KMS-11 (cell line): ENCODE measurements at regions not wholly inside any gene's neighbourhood (a gene's known extent, or its start where the extent isn't known, plus 50 kb on each side); places are given as distances from the start of the nearest gene placed in this dataset.
"Not testable (repeated sequence)": the region's sequence is repeated elsewhere in the genome, so short reads cannot be mapped to it uniquely, and the experiment has no call there.

Experiments
- H2AFZ ChIP-seq: fragments of 200-600 bp; sonication (generic); 2 replicates; pipeline ENCODE4 v1.6.1; 2016; ENCODE audit warnings: antibody characterized with exemption, mixed run types, low read depth
- H3K27ac ChIP-seq: fragments of 200-600 bp; sonication (generic); 2 replicates; pipeline ENCODE4 v1.6.1; 2016; ENCODE audit warnings: mild to moderate bottlenecking, mixed run types
- H3K27me3 ChIP-seq: fragments of 200-600 bp; sonication (generic); 2 replicates; pipeline ENCODE4 v1.6.1; 2017; ENCODE audit warnings: mild to moderate bottlenecking, low read depth, mixed run types, moderate library complexity; ENCODE audit not compliant: insufficient read depth
- H3K36me3 ChIP-seq: fragments of 200-600 bp; sonication (generic); 2 replicates; pipeline ENCODE4 v1.6.1; 2017; ENCODE audit warnings: mild to moderate bottlenecking, mixed run types; ENCODE audit not compliant: insufficient read depth
- H3K4me1 ChIP-seq: fragments of 200-600 bp; sonication (generic); 2 replicates; pipeline ENCODE4 v1.6.1; 2016; ENCODE audit warnings: mild to moderate bottlenecking, low read depth, mixed run types; ENCODE audit not compliant: poor library complexity, severe bottlenecking
- H3K4me2 ChIP-seq: fragments of 200-600 bp; sonication (generic); 2 replicates; pipeline ENCODE4 v1.7.0; 2016; ENCODE audit warnings: mild to moderate bottlenecking, mixed run types
- H3K4me3 ChIP-seq: fragments of 200-600 bp; sonication (generic); IDR thresholded peaks from 2 replicates; pipeline ENCODE4 v1.6.1; 2017; ENCODE audit warnings: low read depth, low read length, mixed read lengths; ENCODE audit not compliant: insufficient read depth
- H3K79me2 ChIP-seq: fragments of 200-600 bp; sonication (generic); 2 replicates; pipeline ENCODE4 v1.6.1; 2016; ENCODE audit warnings: low read depth, mixed run types; ENCODE audit not compliant: insufficient read depth
- H3K9ac ChIP-seq: fragments of 200-600 bp; sonication (generic); 2 replicates; pipeline ENCODE4 v1.6.1; 2016; ENCODE audit warnings: mild to moderate bottlenecking, mixed run types
- H4K20me1 ChIP-seq: fragments of 200-600 bp; sonication (generic); 2 replicates; pipeline ENCODE4 v1.6.1; 2016; ENCODE audit warnings: mild to moderate bottlenecking, mixed run types; ENCODE audit not compliant: insufficient read depth
- TF ChIP-seq, protein P1 (sequence below): fragments of 200-600 bp; sonication (generic); conservative IDR thresholded peaks from 2 replicates; pipeline ENCODE4 v1.6.1; 2017; ENCODE audit warnings: low read depth, mild to moderate bottlenecking, antibody characterized with exemption, low read length, moderate library complexity, mixed read lengths

- H3K79me2 ChIP-seq: no peaks in the 10 kb centered on the region
- H3K4me2 ChIP-seq: no peak overlapping the region
- no peaks in the 10 kb centered on the region for H3K27me3 ChIP-seq
- peaks cover 3% of the 10 kb centered on the region for H3K4me1 ChIP-seq
- no peak overlapping the region for H3K27ac ChIP-seq
- H3K36me3 ChIP-seq: no peaks in the 10 kb centered on the region
- H2AFZ ChIP-seq: no peak overlapping the region
- no peaks in the 10 kb centered on the region for H4K20me1 ChIP-seq
- H3K9ac ChIP-seq: no peak overlapping the region
- no peak overlapping the region for H3K4me3 ChIP-seq
- TF ChIP-seq, protein P1, sequence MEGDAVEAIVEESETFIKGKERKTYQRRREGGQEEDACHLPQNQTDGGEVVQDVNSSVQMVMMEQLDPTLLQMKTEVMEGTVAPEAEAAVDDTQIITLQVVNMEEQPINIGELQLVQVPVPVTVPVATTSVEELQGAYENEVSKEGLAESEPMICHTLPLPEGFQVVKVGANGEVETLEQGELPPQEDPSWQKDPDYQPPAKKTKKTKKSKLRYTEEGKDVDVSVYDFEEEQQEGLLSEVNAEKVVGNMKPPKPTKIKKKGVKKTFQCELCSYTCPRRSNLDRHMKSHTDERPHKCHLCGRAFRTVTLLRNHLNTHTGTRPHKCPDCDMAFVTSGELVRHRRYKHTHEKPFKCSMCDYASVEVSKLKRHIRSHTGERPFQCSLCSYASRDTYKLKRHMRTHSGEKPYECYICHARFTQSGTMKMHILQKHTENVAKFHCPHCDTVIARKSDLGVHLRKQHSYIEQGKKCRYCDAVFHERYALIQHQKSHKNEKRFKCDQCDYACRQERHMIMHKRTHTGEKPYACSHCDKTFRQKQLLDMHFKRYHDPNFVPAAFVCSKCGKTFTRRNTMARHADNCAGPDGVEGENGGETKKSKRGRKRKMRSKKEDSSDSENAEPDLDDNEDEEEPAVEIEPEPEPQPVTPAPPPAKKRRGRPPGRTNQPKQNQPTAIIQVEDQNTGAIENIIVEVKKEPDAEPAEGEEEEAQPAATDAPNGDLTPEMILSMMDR: no peak
Observed at GRCh38 chr6:30816791-30817739, 67.3 kb upstream of the DDR1 start.

DNA sequence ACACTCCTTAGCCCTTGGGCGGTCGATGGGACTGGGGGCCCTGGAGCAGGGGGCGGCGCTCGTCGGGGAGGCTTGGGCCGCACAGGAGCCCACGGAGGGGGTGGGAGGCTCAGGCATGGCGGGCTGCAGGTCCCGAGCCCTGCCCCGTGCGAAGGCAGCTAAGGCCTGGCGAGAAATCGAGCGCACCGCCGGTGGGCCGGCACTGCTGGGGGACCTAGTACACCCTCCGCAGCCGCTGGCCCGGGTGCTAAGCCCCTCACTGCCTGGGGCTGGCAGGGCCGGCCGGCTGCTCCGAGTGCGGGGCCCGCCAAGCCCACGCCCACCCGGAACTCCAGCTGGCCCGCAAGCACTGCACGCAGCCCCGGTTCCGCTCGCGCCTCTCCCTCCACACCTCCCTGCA, 68.0 kb upstream of the DDR1 start:
- H4K20me1 ChIP-seq, H3K4me2 ChIP-seq, H3K4me1 ChIP-seq, H3K27ac ChIP-seq, H2AFZ ChIP-seq, H3K9ac ChIP-seq, H3K4me3 ChIP-seq, H3K36me3 ChIP-seq, H3K79me2 ChIP-seq, H3K27me3 ChIP-seq: not testable (repeated sequence)

GRCh38 chr6:30815041-30815742, 69.1 kb upstream of the DDR1 start:
- H3K27ac ChIP-seq, H3K4me2 ChIP-seq, H3K27me3 ChIP-seq, H4K20me1 ChIP-seq, H3K4me3 ChIP-seq, H3K79me2 ChIP-seq, H3K9ac ChIP-seq, H2AFZ ChIP-seq, H3K36me3 ChIP-seq: not testable (repeated sequence)
- H3K4me1 ChIP-seq: peaks cover 13% of the 10 kb centered on the region

- Histone ChIP-seq H3K27me3 (no peaks in the 10 kb centered on the region), H4K20me1 (no peaks in the 10 kb centered on the region), H3K4me2 (no peak overlapping the region), H2AFZ (no peak overlapping the region), H3K27ac (no peak overlapping the region), H3K4me3 (no peak overlapping the region), H3K9ac (no peak overlapping the region), H3K36me3 (no peaks in the 10 kb centered on the region), H3K79me2 (no peaks in the 10 kb centered on the region), H3K4me1 (peaks cover 14% of the 10 kb centered on the region)
- TF ChIP-seq, protein P1: no peak
Observed at GRCh38 chr6:30814146-30815040, 69.9 kb upstream of the DDR1 start.

GRCh38 chr6:30813631-30814145, 69.3 kb upstream of the IER3 start:
- H3K4me3 ChIP-seq: no peak overlapping the region
- no peaks in the 10 kb centered on the region for H3K79me2 ChIP-seq
- H2AFZ ChIP-seq: no peak overlapping the region
- H4K20me1 ChIP-seq: no peaks in the 10 kb centered on the region
- peaks cover 14% of the 10 kb centered on the region for H3K4me1 ChIP-seq
- H3K27me3 ChIP-seq: no peaks in the 10 kb centered on the region
- H3K27ac ChIP-seq: no peak overlapping the region
- H3K36me3 ChIP-seq: no peaks in the 10 kb centered on the region
- no peak overlapping the region for H3K9ac ChIP-seq
- TF ChIP-seq, protein P1: no peak
- H3K4me2 ChIP-seq: no peak overlapping the region
